RKO (cell line): ENCODE measurements at regions not wholly inside any gene's neighbourhood (a gene's known extent, or its start where the extent isn't known, plus 50 kb on each side); places are given as distances from the start of the nearest gene placed in this dataset.
"Not testable (repeated sequence)": the region's sequence is repeated elsewhere in the genome, so short reads cannot be mapped to it uniquely, and the experiment has no call there.

Source experiments
- DNase-seq: peaks from one replicate; pipeline ENCODE4 v3.0.0-alpha.2; 2016; ENCODE audit warnings: low spot score

GRCh38 chr17:20908313-20909267 lies 134.2 kb downstream of the USP22 start:
- DNase-seq = peak; percentile 91

- no peak for DNase-seq
Measured at GRCh38 chr17:20914658-20915057, 128.2 kb downstream of the USP22 start.

- DNase-seq = no peak
Measured at GRCh38 chr17:20916383-20916782, 126.4 kb downstream of the USP22 start.

GRCh38 chr17:20917610-20918306 lies 125.1 kb downstream of the USP22 start:
- DNase-seq = not testable (repeated sequence)

GRCh38 chr17:20920095-20920814 lies 122.6 kb downstream of the USP22 start:
- no peak for DNase-seq

GRCh38 chr17:20920815-20921199 lies 122.0 kb downstream of the USP22 start:
- DNase-seq = no peak

- DNase-seq = no peak
Measured at GRCh38 chr17:20922128-20922670, 120.6 kb downstream of the USP22 start.

GRCh38 chr17:20924306-20924705 lies 118.5 kb downstream of the USP22 start:
- no peak for DNase-seq

GRCh38 chr17:20925091-20925490 lies 117.7 kb downstream of the USP22 start:
- DNase-seq = no peak

GRCh38 chr17:20925954-20926353 lies 116.9 kb downstream of the USP22 start:
- no peak for DNase-seq

- DNase-seq = no peak
Measured at GRCh38 chr17:20926532-20926931, 116.3 kb downstream of the USP22 start.

- DNase-seq = no peak
Measured at GRCh38 chr17:20927308-20927977, 115.4 kb downstream of the USP22 start.

GRCh38 chr17:20929334-20929733 lies 113.5 kb downstream of the USP22 start:
- DNase-seq = no peak

- no peak for DNase-seq
Measured at GRCh38 chr17:20930081-20930760, 112.6 kb downstream of the USP22 start.

GRCh38 chr17:20933040-20933439 lies 109.8 kb downstream of the USP22 start:
- DNase-seq = not testable (repeated sequence)

- no peak for DNase-seq
Measured at GRCh38 chr17:20934288-20934687, 108.5 kb downstream of the USP22 start.

- DNase-seq = no peak
Measured at GRCh38 chr17:20935740-20936139, 107.1 kb downstream of the USP22 start.

GRCh38 chr17:20938244-20938643 lies 104.6 kb downstream of the USP22 start:
- no peak for DNase-seq

- DNase-seq = no peak
Measured at GRCh38 chr17:20938988-20939615, 103.7 kb downstream of the USP22 start.

GRCh38 chr17:20941872-20942271 lies 100.9 kb downstream of the USP22 start:
- DNase-seq = no peak
